PC-9 (cell line): ENCODE measurements at regions not wholly inside any gene's neighbourhood (a gene's known extent, or its start where the extent isn't known, plus 50 kb on each side); places are given as distances from the start of the nearest gene placed in this dataset.

Source experiments
- EZH2 ChIP-seq: fragments of 200-600 bp; sonication (generic); IDR thresholded peaks from 2 replicates; pipeline ENCODE4 v1.8.0; 2017; ENCODE audit warnings: antibody characterized with exemption, low read depth
- TF ChIP-seq, protein P1 (sequence below): fragments of 200-600 bp; sonication (generic); conservative IDR thresholded peaks from 2 replicates; pipeline ENCODE4 v1.6.1; 2017; ENCODE audit warnings: mixed run types, antibody characterized with exemption, mild to moderate bottlenecking, moderate library complexity

DNA sequence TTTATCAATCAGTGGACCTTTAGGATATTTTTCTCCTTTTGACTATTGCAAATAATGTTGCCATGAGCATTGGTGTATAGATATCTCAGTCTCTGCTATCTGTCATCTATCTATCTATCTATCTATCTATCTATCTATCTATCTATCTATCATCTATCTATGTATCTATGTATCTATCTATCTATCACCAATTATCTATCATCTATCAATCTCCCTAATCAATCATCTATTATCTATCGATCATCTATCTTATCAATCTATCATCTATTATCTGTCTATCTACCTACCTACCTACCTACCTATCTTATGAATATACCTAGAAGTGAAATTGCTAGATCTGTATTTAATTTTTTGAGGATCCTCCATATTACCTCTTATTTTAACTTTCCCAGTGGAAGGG, 69.6 kb downstream of the EMX2 start:
- TF ChIP-seq, protein P1, sequence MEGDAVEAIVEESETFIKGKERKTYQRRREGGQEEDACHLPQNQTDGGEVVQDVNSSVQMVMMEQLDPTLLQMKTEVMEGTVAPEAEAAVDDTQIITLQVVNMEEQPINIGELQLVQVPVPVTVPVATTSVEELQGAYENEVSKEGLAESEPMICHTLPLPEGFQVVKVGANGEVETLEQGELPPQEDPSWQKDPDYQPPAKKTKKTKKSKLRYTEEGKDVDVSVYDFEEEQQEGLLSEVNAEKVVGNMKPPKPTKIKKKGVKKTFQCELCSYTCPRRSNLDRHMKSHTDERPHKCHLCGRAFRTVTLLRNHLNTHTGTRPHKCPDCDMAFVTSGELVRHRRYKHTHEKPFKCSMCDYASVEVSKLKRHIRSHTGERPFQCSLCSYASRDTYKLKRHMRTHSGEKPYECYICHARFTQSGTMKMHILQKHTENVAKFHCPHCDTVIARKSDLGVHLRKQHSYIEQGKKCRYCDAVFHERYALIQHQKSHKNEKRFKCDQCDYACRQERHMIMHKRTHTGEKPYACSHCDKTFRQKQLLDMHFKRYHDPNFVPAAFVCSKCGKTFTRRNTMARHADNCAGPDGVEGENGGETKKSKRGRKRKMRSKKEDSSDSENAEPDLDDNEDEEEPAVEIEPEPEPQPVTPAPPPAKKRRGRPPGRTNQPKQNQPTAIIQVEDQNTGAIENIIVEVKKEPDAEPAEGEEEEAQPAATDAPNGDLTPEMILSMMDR: no peak
- TF ChIP-seq EZH2: no peak
